ENCODE measurements at regions not wholly inside any gene's neighbourhood (a gene's known extent, or its start where the extent isn't known, plus 50 kb on each side); places are given as distances from the start of the nearest gene placed in this dataset.
A peak's percentile ranks its signal among the peaks of the same experiment; 100 is the strongest.
"Not testable (repeated sequence)": the region's sequence is repeated elsewhere in the genome, so short reads cannot be mapped to it uniquely, and the experiment has no call there.

DNA sequence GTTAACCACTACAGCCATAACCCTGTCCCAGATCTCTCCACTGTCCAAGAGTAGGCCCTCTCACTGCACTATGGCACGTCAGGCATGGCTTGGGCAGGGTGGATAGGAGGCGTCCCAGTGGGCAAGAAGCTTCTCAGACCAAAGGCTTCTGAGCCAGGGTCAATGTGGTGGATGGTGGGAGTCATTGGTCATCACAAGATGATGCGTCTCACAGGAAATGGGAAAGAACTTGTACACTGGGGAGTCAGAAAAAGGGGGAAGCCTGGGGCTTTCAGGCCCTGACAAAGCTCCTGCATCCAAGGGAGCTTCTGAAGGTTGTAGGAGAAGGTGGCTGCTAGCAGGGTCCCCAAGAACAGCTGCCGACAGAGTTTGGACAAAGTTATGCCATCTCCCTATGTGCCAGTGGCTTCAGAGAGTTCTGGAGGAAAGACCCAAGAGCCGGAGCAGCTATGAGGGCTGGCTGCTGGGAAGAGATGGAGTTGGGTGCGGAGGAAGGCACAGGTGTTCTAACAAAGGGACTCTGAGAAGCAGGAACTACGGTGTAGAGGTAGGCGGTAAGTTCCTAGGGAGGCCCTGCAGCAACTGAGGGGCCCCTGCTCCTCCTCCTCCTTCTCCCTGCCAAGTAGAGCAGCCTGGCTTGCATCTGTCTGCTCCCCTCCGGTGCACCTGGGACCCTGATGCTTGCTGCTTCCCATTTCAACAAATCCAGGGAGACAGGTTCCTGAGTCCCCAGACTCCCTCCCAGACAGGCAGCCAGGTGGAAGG lies 81.1 kb downstream of the ARL6IP4 start:
- DNase-seq, result no peak

DNA sequence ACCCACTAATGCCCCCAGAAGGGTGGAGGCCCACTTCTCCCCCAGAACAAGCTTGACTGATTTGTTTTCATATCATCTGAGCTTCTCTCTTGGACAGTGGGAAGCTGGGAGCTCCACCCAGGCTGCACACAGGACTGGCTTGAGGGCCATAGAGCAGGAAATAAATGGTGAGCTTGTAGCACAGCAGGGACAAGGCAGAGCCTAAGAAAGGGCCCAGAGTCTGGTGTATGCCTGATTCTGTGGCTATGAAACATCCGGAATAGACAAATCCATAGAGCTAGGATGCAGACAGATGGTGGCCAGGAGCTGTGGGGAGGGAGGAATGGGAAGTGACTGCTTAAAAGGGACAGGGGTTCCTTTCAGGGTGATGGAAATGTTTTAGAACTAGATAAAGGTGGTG lies 79.0 kb downstream of the ARL6IP4 start:
- DNase-seq, result no peak

DNA sequence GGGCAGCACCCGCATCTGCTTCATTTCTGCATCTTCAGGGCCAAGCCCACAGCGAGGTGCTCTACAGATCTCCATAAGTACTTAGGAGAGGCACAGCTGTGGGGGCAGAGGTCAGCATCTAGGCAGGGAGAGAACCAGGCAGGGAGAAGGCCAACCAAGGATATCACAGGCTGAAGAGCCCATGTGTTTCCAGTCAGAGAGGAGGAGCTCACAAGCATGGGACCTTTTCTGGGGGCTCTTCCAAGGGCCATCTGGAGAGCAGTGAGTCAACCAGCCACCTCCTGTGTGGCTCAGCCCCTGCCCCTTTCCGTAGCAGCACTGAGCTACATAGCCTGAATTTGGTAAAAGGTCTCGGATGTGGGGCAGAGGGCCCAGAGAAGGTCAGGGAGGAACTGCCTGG lies 78.5 kb downstream of the ARL6IP4 start:
- no peak for DNase-seq

DNA sequence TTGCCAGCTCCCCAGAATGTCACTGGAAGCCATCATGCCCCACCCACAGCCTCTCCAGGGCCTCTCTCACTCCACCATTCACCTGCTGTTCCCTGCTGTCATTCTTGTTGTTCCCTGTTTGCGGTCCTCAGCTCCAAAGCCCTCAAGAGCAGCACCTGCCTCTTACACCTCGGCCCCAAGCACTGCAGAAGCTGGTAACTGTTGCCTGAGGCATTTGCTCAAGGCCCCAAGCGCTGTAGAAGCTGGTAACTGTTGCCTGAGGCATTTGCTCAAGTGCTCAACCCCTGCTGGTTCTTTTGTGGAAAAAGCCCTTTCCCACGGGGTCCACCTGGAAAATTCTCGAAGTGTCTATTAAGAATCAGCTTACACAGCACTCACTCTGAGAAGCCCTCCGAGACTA lies 78.0 kb downstream of the ARL6IP4 start:
- DNase-seq, result no peak

DNA sequence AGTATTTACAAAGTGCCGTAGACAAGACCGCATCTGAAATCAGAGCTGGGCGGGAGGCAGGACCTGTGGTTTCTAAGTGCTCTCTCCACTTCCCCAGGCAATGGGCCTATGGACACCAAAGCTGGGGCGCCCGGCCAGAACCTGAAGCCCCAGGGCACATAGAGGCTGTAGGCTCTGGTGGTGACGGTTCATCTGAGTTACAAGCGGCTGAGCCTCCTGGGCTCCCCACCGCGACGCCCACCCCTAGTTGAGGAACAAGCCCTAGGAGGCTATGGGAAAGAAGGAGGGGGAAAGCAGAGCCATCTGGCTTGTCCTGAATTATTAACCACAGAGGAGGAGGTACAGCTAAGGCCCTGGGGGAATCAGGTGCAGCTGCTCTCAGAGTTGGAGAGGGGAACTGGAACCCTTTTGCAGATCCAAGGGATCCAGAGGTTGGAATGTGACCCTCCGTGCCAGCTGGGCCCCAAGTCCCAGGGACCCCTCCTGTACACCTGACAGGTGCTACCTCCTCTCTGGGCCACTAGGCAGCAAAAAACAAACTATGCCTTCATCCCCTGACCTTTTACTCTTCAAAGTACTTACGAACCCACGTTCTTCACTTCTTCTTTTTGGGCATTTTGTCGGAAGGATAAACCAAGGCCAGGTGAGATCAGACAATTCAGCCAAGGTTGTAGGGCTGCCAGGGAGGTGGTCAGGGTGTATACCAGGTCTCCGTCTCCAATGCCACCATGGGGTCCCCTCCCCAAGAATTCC lies 77.2 kb downstream of the ARL6IP4 start:
- no peak for DNase-seq

DNA sequence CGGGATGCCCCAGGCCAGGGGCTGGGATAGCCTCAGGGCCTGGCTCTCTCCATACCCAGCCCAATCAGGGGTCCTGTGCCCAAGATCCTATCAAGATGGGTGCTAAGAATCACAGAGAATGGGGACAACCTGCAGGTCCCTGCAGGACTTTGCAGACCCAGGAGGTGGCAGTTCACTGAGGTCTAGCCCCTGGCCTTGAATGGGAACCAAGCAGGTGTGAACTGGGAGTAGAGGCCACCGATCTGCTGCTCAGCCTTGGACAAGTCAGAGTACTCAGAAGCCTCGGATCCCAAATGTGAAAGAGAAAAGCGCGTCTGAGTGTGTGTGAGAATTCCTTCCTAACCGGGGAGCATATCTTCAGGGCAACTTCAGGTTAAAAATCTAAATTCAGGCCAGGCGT lies 76.2 kb downstream of the ARL6IP4 start:
- DNase-seq, result no peak

DNA sequence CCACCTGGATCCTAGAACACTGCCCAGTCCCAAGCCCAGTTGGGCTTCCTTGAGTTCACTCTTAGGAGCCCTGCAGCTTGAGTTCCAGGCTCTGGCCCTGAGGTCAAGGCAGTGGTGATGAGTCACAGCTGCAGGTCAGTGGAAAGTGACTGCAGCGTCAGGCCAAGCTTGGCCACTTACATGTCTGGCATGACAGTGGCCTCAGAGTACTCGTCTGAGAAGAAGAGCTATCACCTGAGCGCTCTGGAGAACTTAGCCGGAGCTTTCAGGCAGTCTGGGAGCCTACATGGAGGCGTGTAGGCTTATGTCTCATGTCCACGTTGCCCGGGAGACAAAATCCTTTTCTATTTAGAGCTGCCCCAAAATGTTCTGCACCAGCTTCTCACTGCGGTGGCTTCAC lies 75.6 kb downstream of the ARL6IP4 start:
- no peak for DNase-seq

DNA sequence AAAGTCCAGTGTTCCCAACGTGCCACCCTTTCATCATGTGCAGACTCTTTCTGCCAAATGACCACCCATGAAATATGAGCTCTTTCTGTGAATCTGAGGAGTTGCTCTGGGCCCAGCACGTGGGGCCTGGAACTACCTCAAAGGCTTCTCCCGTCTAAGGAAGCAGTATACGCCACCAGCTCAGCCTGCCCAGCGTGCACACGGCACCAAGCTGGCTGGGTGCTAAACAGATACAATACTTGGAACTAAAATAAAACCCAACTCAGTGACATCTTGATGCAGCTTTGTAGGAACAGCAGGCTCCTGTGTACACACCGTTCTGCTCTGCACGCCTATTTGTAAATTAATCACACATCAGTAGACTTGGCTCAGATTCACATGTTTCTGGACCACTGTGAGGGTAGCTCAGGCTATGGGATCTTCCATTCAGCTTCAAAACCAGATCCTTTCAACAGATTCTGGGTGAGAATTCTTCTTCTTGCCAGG lies 74.8 kb downstream of the ARL6IP4 start:
- no peak for DNase-seq

DNA sequence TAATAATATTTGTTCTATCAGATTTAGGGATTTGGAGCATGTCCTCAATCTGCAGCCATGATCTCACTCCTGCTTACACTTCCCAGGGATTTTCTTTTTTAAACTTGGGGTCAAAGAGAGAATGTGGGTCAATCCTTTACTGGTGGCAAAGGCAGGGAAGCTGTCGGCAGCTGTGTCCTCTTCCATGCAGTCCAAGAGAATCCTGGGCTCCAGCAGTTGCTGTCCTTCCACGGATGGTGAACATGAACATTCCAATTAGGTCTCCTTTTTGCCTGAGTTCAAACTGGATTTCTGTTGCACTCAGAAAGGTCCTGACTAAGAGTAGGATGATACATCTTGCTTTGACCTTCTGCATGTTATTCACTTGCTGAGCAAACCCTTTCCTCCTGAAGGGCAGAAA lies 73.9 kb downstream of the ARL6IP4 start:
- DNase-seq, result no peak

DNA sequence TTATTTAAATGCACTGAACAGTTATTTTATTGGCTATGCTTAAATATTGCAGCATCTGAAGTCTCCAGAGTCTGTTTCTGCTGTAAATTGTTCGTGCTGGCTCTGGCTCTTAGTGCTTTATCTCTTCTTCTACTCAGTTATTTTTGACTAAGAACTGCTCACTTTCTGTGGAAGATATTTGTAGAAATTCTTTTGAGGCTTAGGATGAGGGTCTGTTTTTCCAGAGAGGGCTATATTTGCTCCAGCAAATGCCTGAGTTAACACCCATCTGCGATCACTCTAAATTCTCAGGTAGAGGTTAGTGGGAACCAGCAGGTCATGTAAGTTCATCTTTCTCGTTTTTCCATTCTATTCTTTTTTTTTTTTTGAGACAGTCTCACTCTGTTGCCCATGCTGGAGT lies 71.1 kb downstream of the ARL6IP4 start:
- DNase-seq, result no peak

DNA sequence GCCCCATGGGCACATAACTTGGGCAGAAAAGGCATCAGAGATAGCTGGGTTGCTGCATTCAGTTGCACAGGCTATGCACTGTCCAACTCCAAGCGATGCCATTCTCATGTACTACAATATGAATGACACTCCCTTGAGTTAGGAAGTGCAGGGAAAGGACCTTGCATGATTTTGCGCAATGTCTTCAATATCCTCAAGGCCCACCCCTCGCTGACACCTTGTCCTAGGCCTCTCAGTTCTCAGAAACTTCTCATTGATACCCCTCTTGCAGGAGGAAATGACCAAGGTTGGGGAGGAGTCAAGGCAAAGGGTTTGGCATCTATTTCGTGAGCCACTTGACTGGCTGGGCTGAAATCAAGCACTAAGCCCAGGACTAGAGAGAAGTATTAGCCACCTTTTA lies 70.4 kb downstream of the ARL6IP4 start:
- DNase-seq, result no peak

DNA sequence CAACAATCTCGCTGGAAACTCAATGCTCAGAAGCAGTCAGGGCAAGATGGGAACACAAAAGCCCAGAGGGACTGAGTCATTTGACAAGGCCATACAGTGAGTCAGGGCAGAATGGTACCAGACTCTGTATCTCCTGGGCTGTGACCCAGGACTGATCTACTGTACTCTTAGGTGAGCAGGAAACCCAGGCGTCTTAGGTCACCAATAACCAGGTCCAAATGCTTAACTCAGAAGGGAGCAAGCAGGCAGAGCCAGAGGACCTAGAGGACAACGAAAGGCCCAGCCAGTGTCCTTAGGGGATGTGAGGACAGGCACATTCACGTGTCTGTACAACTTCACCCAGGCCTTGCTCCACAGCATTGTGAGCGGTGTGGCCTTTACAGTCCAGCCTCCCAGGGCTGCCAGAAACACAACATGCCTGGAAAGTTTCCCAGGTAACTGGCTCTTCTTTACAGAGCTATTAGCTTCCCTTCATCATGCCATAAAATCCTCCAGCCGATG lies 69.9 kb downstream of the ARL6IP4 start:
- no peak for DNase-seq

DNA sequence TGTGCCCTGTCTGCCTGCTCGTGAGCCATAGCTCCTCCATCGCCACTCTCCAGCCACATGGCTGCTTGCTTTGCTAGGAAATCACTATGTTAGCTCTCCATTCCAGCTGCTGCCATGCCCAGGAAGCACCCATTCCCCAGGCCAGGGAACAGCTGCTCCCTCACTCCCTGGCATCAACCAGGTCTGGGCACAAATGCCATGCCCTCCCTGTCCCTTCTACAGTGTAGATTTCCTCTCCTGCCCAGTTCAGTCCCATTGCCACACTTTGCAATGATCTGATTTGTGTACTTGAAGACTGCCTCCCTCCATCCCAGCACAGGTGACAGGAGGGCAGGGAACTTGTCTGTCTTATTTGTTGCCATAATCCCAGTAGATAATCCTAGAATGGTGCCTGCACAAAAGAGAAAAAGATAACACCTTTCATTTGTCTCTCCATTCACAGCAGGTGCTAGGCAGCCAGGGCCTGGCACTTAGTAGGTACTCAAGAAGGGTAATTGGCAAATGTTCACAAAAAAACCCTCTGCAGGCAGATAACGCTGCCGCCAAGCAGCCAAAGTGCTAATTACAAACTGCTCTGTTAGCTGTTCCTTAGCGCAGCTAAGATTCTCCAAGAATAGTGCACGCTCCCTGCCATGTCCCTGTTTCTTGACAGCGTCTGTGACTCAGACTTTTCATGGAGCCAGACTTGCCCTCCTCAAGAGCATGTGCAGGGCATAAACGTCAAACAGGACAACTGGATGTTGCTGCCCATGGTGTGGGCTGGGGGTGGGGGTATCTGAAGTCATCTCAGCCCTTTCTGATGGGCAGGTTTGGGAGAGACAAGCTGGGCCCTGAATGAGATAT lies 69.1 kb downstream of the ARL6IP4 start:
- no peak for DNase-seq

DNA sequence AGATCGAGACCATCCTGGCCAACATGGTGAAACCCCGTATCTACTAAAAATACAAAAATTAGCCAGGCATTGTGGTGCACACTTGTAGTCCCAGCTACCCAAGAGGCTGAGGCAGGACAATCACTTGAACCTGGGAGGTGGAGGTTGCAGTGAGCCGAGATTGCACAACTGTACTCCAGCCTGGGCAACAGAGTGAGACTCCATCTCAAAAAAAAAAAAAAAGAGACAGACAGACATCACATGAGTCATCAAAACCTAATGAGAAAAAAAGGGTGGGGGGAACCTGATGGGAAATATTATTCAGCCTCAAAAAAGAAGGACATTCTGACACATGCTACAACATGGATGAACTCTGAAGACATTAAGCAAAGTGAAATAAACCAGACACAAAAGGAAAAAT lies 67.4 kb downstream of the ARL6IP4 start:
- not testable (repeated sequence) for DNase-seq

DNA sequence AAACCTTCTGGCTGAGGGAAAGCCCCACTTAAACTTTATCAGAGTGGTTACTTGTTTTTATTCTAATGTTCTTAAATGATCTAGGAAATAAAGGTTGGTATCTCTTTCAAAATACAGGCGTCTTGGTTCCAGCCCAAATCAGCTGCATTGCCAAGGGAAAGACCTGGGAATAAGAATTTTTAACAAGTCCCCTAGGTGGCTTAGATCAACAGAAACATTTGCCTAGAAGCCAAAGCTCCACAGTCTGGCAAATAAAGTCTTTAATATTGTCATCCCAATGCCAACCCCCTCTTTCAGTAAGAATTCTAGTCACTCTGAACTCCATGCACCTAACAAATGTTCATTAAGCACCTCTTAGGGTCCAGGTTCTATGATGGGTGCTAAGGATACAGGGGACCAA lies 66.8 kb downstream of the ARL6IP4 start:
- no peak for DNase-seq

DNA sequence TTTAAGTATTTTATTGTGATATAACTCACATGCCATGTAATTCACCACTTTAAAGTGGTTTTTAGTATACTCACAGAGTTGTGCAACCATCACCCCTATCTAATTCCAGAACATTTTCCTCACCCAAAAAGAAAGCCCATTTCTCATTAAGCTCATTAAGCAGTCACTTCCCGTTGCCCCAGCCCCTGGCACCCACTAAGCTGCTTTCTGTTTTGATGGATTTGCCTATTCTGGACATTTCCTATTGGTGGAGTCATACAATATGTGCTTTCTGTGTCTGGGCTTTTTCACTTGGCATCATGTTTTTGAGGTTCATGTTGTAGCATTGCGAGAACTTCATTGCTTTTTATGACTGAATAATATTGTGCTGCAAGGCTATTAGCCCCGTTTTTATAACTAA lies 66.0 kb downstream of the ARL6IP4 start:
- DNase-seq, result no peak

DNA sequence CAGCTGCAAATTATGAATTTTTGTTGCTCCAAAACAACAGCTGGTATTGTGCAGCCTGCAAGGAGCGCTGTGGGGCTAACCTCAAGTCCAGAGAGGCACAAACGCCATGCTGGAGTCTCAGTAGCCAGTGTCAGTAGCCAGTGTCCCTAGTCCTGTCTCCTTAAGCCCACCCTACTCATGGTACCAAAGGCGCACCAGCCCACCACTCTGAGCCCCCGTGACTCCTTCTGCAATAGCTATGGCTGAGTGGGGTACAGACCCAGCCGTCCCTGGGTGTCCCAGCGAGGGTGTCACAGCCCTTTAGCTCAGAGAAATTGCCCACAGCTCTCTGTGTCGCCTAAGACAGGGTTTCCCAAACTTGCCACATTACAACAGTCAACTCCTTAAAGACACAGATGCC lies 65.2 kb downstream of the ARL6IP4 start:
- DNase-seq, result no peak

DNA sequence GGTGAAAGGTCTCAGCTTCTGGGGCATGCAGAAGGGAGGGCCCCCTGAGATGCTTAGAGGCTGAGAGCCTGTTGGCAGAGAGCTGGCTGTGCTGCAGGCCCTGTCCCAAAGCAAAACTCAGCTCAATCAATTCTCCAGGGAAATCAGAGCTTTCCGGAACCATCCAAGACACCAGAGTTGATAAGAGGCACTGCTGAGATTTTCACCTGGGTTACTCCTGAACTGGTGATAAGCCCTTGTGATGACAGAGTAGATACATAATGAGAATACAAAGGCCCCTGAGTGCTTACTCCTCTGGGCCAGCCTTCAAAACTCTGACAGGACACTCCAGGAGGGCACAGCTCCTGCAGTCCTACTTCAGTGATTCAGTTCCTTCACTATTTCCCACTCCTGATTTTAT lies 63.9 kb downstream of the ARL6IP4 start:
- no peak for DNase-seq

DNA sequence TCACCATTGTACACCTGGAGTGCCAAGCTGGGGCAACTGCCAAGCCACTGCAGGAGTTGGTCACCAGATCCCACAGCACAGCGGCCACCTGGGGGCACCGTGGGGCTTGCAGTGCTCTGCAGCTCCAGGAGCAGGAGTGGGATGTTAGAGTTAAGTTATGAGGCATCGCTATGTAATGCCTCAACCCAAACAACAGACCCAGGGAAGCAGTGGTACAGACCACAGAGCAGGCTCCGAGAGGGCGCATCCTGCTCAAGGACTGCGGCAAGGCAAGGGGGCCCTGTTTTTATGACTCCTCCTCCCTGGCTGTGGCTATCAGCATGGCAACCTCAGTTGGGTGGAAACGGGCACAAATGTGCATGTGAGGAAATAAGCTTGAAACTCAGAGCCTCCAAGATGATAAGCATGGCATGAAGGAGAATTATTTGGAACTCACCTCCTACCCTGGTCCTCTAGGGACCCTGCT lies 63.1 kb downstream of the ARL6IP4 start:
- DNase-seq, result peak; percentile 79

DNA sequence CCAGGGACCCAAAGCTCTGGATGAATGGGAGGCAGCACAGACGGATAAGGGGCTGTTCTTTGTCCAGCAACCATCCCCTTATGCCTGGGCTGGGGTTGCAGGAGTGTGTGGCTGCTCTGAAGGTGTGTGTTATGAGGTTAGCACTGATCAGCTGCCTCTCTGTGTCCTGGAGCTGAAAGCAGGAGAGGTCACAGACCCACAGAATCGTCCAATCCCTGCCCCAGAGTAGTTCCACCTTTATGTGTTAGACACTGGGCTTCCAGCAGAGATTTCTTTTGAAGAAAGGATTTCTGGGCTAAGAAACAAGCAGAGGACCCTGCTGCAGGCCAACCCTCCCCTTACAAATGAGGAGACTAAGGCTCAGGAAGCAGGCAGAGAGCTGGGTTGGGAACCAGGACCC lies 62.4 kb downstream of the ARL6IP4 start:
- no peak for DNase-seq

DNA sequence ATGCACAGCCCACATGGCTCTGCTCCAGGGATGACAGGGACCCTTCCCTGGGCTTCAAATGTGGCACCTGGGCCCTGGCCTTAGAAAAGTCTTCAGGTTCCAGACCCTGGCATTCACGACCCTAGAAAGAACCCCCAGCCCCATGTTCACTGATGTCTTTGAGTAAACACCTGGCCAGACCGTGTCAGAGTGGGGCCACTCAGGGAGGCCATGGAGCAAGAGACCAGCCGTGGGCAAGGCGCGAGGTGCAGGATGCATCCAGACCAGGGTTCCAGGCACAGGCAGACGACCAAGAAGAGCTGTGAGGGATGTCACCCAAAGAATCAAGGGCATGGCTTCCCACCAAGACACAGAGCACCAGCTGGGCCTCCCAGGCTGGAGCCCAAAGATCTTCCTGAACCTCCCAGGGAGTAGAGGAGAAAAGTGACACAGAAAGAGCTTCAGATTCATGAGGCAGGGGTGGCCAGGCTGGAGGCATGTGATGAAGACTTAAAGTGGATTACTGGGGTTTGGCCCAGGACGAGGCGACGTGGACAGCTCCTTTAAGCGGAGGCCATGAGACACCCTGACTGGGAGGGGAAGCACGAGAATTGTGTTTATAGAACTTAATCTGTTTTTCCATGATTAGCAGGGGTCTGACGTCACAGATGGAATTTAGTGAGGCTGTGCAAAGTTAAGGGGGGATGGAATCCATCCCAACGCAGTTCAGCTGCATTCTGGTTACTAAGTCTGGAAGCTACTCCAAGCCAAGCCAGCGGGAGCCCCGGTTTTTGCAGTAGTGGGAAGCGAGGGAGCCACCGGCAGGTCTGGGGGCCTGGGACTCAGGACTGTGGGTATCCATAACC lies 61.6 kb downstream of the ARL6IP4 start:
- DNase-seq, result no peak

DNA sequence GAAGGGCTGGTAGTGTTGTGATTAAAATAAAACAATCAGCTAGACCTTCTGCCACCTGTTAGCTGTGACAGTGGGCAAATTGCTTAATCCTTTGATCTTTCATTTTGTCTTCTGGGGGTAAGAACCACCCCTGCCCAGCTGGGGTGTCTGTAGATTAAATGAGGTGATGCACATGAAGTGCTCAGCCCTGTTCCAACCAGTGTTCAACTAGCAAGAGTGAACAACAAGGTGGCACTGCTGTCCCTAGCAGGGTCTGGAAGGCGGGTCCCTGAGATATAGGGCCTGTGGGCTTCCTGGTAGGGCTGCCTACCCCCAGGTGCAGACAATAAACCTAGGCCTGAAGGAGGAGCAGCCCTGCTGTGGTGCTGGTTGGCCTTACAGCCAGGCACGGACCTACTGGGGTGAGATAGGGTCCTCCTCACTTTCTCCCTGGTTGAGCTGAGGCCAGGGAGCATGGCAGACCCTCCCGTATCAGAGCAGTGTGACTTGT lies 60.6 kb downstream of the ARL6IP4 start:
- no peak for DNase-seq
